Subcutaneous abdominal adipose tissue (tissue), 5 donors: ENCODE measurements at regions not wholly inside any gene's neighbourhood (a gene's known extent, or its start where the extent isn't known, plus 50 kb on each side); places are given as distances from the start of the nearest gene placed in this dataset.
"Not testable (repeated sequence)": the region's sequence is repeated elsewhere in the genome, so short reads cannot be mapped to it uniquely, and the experiment has no call there.

Source experiments
- H3K27ac ChIP-seq: one replicate; pipeline ENCODE4 v1.7.0; 2013; ENCODE audit warnings: low read depth, mild to moderate bottlenecking, inconsistent platforms, low read length, moderate library complexity
- H3K27me3 ChIP-seq, 5 donors: one replicate each; pipeline ENCODE4 v1.7.0; 2013; ENCODE audit warnings: low read length in 5 of 5, inconsistent platforms in 1 of 5; ENCODE audit not compliant: control insufficient read depth in 5 of 5, insufficient read depth in 4 of 5
- H3K36me3 ChIP-seq, 5 donors: one replicate each; pipeline ENCODE4 v1.7.0; 2013; ENCODE audit warnings: low read length in 5 of 5; ENCODE audit not compliant: control insufficient read depth in 5 of 5, insufficient read depth in 5 of 5
- H3K4me1 ChIP-seq, 5 donors: one replicate each; pipeline ENCODE4 v1.7.0; 2013; ENCODE audit warnings: low read length in 5 of 5, mild to moderate bottlenecking in 3 of 5, moderate library complexity in 1 of 5; ENCODE audit not compliant: control insufficient read depth in 5 of 5, insufficient read depth in 5 of 5
- H3K4me3 ChIP-seq, 5 donors: one replicate each; pipeline ENCODE4 v1.7.0; 2013; ENCODE audit warnings: low read length in 5 of 5, low read depth in 1 of 5
- H3K9ac ChIP-seq, 5 donors: one replicate each; pipeline ENCODE4 v1.7.0; 2013; ENCODE audit warnings: low read length in 5 of 5, mild to moderate bottlenecking in 4 of 5, moderate library complexity in 3 of 5
- H3K9me3 ChIP-seq, 5 donors: one replicate each; pipeline ENCODE4 v1.7.0; 2013; ENCODE audit warnings: low read length in 5 of 5; ENCODE audit not compliant: control insufficient read depth in 5 of 5
- donor health status: healthy.
- donor health status: healthy.
- donor health status: healthy.
- donor health status: healthy.
- donor health status: healthy.

GRCh38 chr4:160319221-160319867, 1216.5 kb downstream of the RAPGEF2 start:
- Histone ChIP-seq H3K9ac (no peak overlapping the region), H3K9me3 (peaks cover 0 to 2% (median 0%) of the 10 kb centered on the region in 5 donors)

GRCh38 chr4:160319868-160320260, 1217.0 kb downstream of the RAPGEF2 start:
- no peak overlapping the region for H3K27ac ChIP-seq
- no peaks in the 10 kb centered on the region for H3K27me3 ChIP-seq
- H3K4me3 ChIP-seq, result no peak overlapping the region
- peaks cover 0 to 2% (median 0%) of the 10 kb centered on the region in 5 donors for H3K9me3 ChIP-seq
- no peak overlapping the region for H3K9ac ChIP-seq
- H3K4me1 ChIP-seq, result no peaks in the 10 kb centered on the region
- H3K36me3 ChIP-seq, result no peaks in the 10 kb centered on the region

More at GRCh38 chr4:160319221-160319867, 1216.5 kb downstream of the RAPGEF2 start:
- Histone ChIP-seq H3K27me3 (no peaks in the 10 kb centered on the region), H3K27ac (no peak overlapping the region), H3K36me3 (no peaks in the 10 kb centered on the region), H3K4me1 (no peaks in the 10 kb centered on the region), H3K4me3 (no peak overlapping the region)

GRCh38 chr4:160326110-160326509, 1223.2 kb downstream of the RAPGEF2 start:
- Histone ChIP-seq H3K4me3 (no peak overlapping the region), H3K9me3 (peaks cover 0 to 4% (median 0%) of the 10 kb centered on the region in 5 donors), H3K9ac (no peak overlapping the region), H3K36me3 (no peaks in the 10 kb centered on the region), H3K4me1 (no peaks in the 10 kb centered on the region), H3K27me3 (no peaks in the 10 kb centered on the region), H3K27ac (no peak overlapping the region)

- Histone ChIP-seq H3K27me3 (no peaks in the 10 kb centered on the region), H3K9me3 (no peaks in the 10 kb centered on the region), H3K4me1 (no peaks in the 10 kb centered on the region), H3K27ac (no peak overlapping the region), H3K4me3 (no peak overlapping the region), H3K9ac (no peak overlapping the region), H3K36me3 (no peaks in the 10 kb centered on the region)
These were observed 1244.3 kb downstream of the RAPGEF2 start for GRCh38 chr4:160347197-160347596.

- Histone ChIP-seq H3K27ac (no peak overlapping the region), H3K4me1 (no peaks in the 10 kb centered on the region), H3K27me3 (no peaks in the 10 kb centered on the region), H3K9ac (no peak overlapping the region), H3K36me3 (no peaks in the 10 kb centered on the region), H3K9me3 (no peaks in the 10 kb centered on the region), H3K4me3 (no peak overlapping the region)
These were observed 1248.1 kb downstream of the RAPGEF2 start for GRCh38 chr4:160350944-160351343.

GRCh38 chr4:160352637-160353036, 1249.8 kb downstream of the RAPGEF2 start:
- Histone ChIP-seq H3K9me3 (no peaks in the 10 kb centered on the region), H3K4me1 (no peaks in the 10 kb centered on the region), H3K27ac (no peak overlapping the region), H3K27me3 (no peaks in the 10 kb centered on the region), H3K36me3 (no peaks in the 10 kb centered on the region), H3K9ac (no peak overlapping the region), H3K4me3 (no peak overlapping the region)

GRCh38 chr4:160353548-160353947, 1250.7 kb downstream of the RAPGEF2 start:
- H3K36me3 ChIP-seq, result no peaks in the 10 kb centered on the region
- no peak overlapping the region for H3K27ac ChIP-seq
- no peaks in the 10 kb centered on the region for H3K27me3 ChIP-seq
- no peak overlapping the region for H3K4me3 ChIP-seq
- H3K4me1 ChIP-seq, result no peaks in the 10 kb centered on the region
- no peak overlapping the region for H3K9ac ChIP-seq
- H3K9me3 ChIP-seq, result no peaks in the 10 kb centered on the region

- Histone ChIP-seq H3K4me3 (no peak overlapping the region), H3K36me3 (no peaks in the 10 kb centered on the region), H3K27ac (no peak overlapping the region), H3K9me3 (no peaks in the 10 kb centered on the region), H3K9ac (no peak overlapping the region), H3K27me3 (no peaks in the 10 kb centered on the region), H3K4me1 (no peaks in the 10 kb centered on the region)
These were observed 1259.6 kb downstream of the RAPGEF2 start for GRCh38 chr4:160362478-160362877.

GRCh38 chr4:160364217-160364616, 1261.3 kb downstream of the RAPGEF2 start:
- no peaks in the 10 kb centered on the region for H3K4me1 ChIP-seq
- H3K4me3 ChIP-seq, result no peak overlapping the region
- no peak overlapping the region for H3K27ac ChIP-seq
- H3K27me3 ChIP-seq, result no peaks in the 10 kb centered on the region
- no peaks in the 10 kb centered on the region for H3K9me3 ChIP-seq
- H3K9ac ChIP-seq, result no peak overlapping the region
- H3K36me3 ChIP-seq, result no peaks in the 10 kb centered on the region

GRCh38 chr4:160364665-160365064, 1261.8 kb downstream of the RAPGEF2 start:
- not testable (repeated sequence) for H3K9ac ChIP-seq, H3K9me3 ChIP-seq, H3K27me3 ChIP-seq, H3K4me3 ChIP-seq, H3K27ac ChIP-seq, H3K4me1 ChIP-seq, H3K36me3 ChIP-seq

- H3K4me3 ChIP-seq, H3K27me3 ChIP-seq, H3K27ac ChIP-seq, H3K9me3 ChIP-seq, H3K4me1 ChIP-seq, H3K36me3 ChIP-seq, H3K9ac ChIP-seq: not testable (repeated sequence)
These were observed 1262.5 kb downstream of the RAPGEF2 start for GRCh38 chr4:160365383-160365782.
